ENCODE measurements at regions not wholly inside any gene's neighbourhood (a gene's known extent, or its start where the extent isn't known, plus 50 kb on each side); places are given as distances from the start of the nearest gene placed in this dataset.
"Not testable (repeated sequence)": the region's sequence is repeated elsewhere in the genome, so short reads cannot be mapped to it uniquely, and the experiment has no call there.

- no peak overlapping the region for H3K4me3 Mint-ChIP-seq
- ATAC-seq (replicated peaks) = no peak
- peaks cover 51% of the 10 kb centered on the region for H3K27me3 Mint-ChIP-seq
- no peak overlapping the region for H3K27ac Mint-ChIP-seq
- H3K4me1 Mint-ChIP-seq = peaks cover 18% of the 10 kb centered on the region
- H3K9me3 Mint-ChIP-seq = peaks cover 3% of the 10 kb centered on the region
- no peaks in the 10 kb centered on the region for H3K36me3 Mint-ChIP-seq (ENCODE audit: low read depth)
Measured at GRCh38 chr3:87796137-87796842, 262.5 kb downstream of the CGGBP1 start.

- Mint-ChIP-seq H3K4me3 (no peak overlapping the region), H3K9me3 (peaks cover 3% of the 10 kb centered on the region), H3K27ac (no peak overlapping the region), H3K27me3 (peaks cover 57% of the 10 kb centered on the region), H3K36me3 (ENCODE audit: low read depth) (no peaks in the 10 kb centered on the region), H3K4me1 (peaks cover 18% of the 10 kb centered on the region)
- ATAC-seq (replicated peaks) = no peak
Measured at GRCh38 chr3:87795701-87796100, 263.1 kb downstream of the CGGBP1 start.

- H3K9me3 Mint-ChIP-seq = peaks cover 3% of the 10 kb centered on the region
- peaks cover 56% of the 10 kb centered on the region for H3K27me3 Mint-ChIP-seq
- H3K36me3 Mint-ChIP-seq (ENCODE audit: low read depth) = no peaks in the 10 kb centered on the region
- no peak for ATAC-seq (replicated peaks)
- H3K4me1 Mint-ChIP-seq = peaks cover 18% of the 10 kb centered on the region
- no peak overlapping the region for H3K27ac Mint-ChIP-seq
- H3K4me3 Mint-ChIP-seq = peak overlapping the region; percentile 75
Measured at GRCh38 chr3:87793337-87793877, 265.4 kb downstream of the CGGBP1 start.

GRCh38 chr3:87792534-87793336 is 266.1 kb downstream of the CGGBP1 start, which contains the start of gene HTR1F:
Gene HTR1F (plus strand): TSS chr3:87792706.
- H3K4me1 Mint-ChIP-seq = peaks cover 18% of the 10 kb centered on the region
- H3K27ac Mint-ChIP-seq = no peak within 1 kb of the TSS
- peak within 1 kb of the TSS; percentile 75 for H3K4me3 Mint-ChIP-seq
- H3K36me3 Mint-ChIP-seq (ENCODE audit: low read depth) = no peaks in the 10 kb centered on the region
- peaks cover 3% of the 10 kb centered on the region for H3K9me3 Mint-ChIP-seq
- H3K27me3 Mint-ChIP-seq = peaks cover 51% of the 10 kb centered on the region
- peak; percentile 24 for ATAC-seq (replicated peaks)

GRCh38 chr3:87792198-87792533 is 266.6 kb downstream of the CGGBP1 start:
- H3K4me3 Mint-ChIP-seq = peak overlapping the region; percentile 75
- peaks cover 51% of the 10 kb centered on the region for H3K27me3 Mint-ChIP-seq
- no peak overlapping the region for H3K27ac Mint-ChIP-seq
- H3K9me3 Mint-ChIP-seq = peaks cover 3% of the 10 kb centered on the region
- no peaks in the 10 kb centered on the region for H3K36me3 Mint-ChIP-seq (ENCODE audit: low read depth)
- ATAC-seq (replicated peaks) = no peak
- H3K4me1 Mint-ChIP-seq = peaks cover 18% of the 10 kb centered on the region

- peaks cover 50% of the 10 kb centered on the region for H3K27me3 Mint-ChIP-seq
Measured at GRCh38 chr3:87791248-87792027, 267.4 kb downstream of the CGGBP1 start.

GRCh38 chr3:87789049-87789448 is 269.8 kb downstream of the CGGBP1 start:
- H3K4me1 Mint-ChIP-seq = peaks cover 11% of the 10 kb centered on the region
- not testable (repeated sequence) for H3K4me3 Mint-ChIP-seq; H3K9me3 Mint-ChIP-seq; H3K36me3 Mint-ChIP-seq (ENCODE audit: low read depth); H3K27ac Mint-ChIP-seq; ATAC-seq (replicated peaks)
- H3K27me3 Mint-ChIP-seq = peaks cover 40% of the 10 kb centered on the region

More at GRCh38 chr3:87791248-87792027, 267.4 kb downstream of the CGGBP1 start:
- H3K36me3 Mint-ChIP-seq (ENCODE audit: low read depth) = no peaks in the 10 kb centered on the region
- no peak overlapping the region for H3K27ac Mint-ChIP-seq
- H3K4me3 Mint-ChIP-seq = no peak overlapping the region
- ATAC-seq (replicated peaks) = no peak
- peaks cover 3% of the 10 kb centered on the region for H3K9me3 Mint-ChIP-seq
- peaks cover 18% of the 10 kb centered on the region for H3K4me1 Mint-ChIP-seq

- Mint-ChIP-seq H3K4me3 (no peak overlapping the region), H3K27ac (no peak overlapping the region), H3K4me1 (peaks cover 10% of the 10 kb centered on the region), H3K27me3 (peaks cover 39% of the 10 kb centered on the region), H3K9me3 (no peaks in the 10 kb centered on the region), H3K36me3 (ENCODE audit: low read depth) (no peaks in the 10 kb centered on the region)
- no peak for ATAC-seq (replicated peaks)
Measured at GRCh38 chr3:87788516-87788915, 270.3 kb downstream of the CGGBP1 start.

GRCh38 chr3:87780811-87781210 is 278.0 kb downstream of the CGGBP1 start:
- Mint-ChIP-seq H3K9me3 (peaks cover 8% of the 10 kb centered on the region), H3K27ac (no peak overlapping the region), H3K27me3 (peaks cover 24% of the 10 kb centered on the region), H3K4me1 (no peaks in the 10 kb centered on the region), H3K4me3 (no peak overlapping the region), H3K36me3 (ENCODE audit: low read depth) (no peaks in the 10 kb centered on the region)
- ATAC-seq (replicated peaks) = no peak

GRCh38 chr3:87778876-87779275 is 279.9 kb downstream of the CGGBP1 start:
- no peaks in the 10 kb centered on the region for H3K4me1 Mint-ChIP-seq
- no peak overlapping the region for H3K27ac Mint-ChIP-seq
- no peak overlapping the region for H3K4me3 Mint-ChIP-seq
- H3K27me3 Mint-ChIP-seq = peaks cover 35% of the 10 kb centered on the region
- no peaks in the 10 kb centered on the region for H3K36me3 Mint-ChIP-seq (ENCODE audit: low read depth)
- no peak for ATAC-seq (replicated peaks)
- peaks cover 8% of the 10 kb centered on the region for H3K9me3 Mint-ChIP-seq

GRCh38 chr3:87771337-87772192 is 287.2 kb downstream of the CGGBP1 start:
- no peak overlapping the region for H3K4me3 Mint-ChIP-seq
- peaks cover 3% of the 10 kb centered on the region for H3K9me3 Mint-ChIP-seq
- H3K27ac Mint-ChIP-seq = no peak overlapping the region
- no peaks in the 10 kb centered on the region for H3K4me1 Mint-ChIP-seq
- peaks cover 15% of the 10 kb centered on the region for H3K27me3 Mint-ChIP-seq
- peak; percentile 68 for ATAC-seq (replicated peaks)
- no peaks in the 10 kb centered on the region for H3K36me3 Mint-ChIP-seq (ENCODE audit: low read depth)

GRCh38 chr3:87766721-87767120 is 292.1 kb downstream of the CGGBP1 start:
- H3K27ac Mint-ChIP-seq = no peak overlapping the region
- no peak for ATAC-seq (replicated peaks)
- no peak overlapping the region for H3K4me3 Mint-ChIP-seq

GRCh38 chr3:87765256-87765655 is 293.5 kb downstream of the CGGBP1 start:
- ATAC-seq (replicated peaks) = no peak
- no peaks in the 10 kb centered on the region for H3K9me3 Mint-ChIP-seq
- H3K27me3 Mint-ChIP-seq = no peaks in the 10 kb centered on the region
- H3K4me3 Mint-ChIP-seq = no peak overlapping the region
- H3K36me3 Mint-ChIP-seq (ENCODE audit: low read depth) = no peaks in the 10 kb centered on the region
- H3K4me1 Mint-ChIP-seq = no peaks in the 10 kb centered on the region
- no peak overlapping the region for H3K27ac Mint-ChIP-seq

More at GRCh38 chr3:87766721-87767120, 292.1 kb downstream of the CGGBP1 start:
- Mint-ChIP-seq H3K4me1 (no peaks in the 10 kb centered on the region), H3K9me3 (no peaks in the 10 kb centered on the region), H3K27me3 (no peaks in the 10 kb centered on the region), H3K36me3 (ENCODE audit: low read depth) (no peaks in the 10 kb centered on the region)

Data from activated T-helper 17 cell treated with anti-CD3 and anti-CD28 coated beads, Interleukin-2, amount 50 U/mL, for 72 hours (primary cell).